ENCODE measurements at regions not wholly inside any gene's neighbourhood (a gene's known extent, or its start where the extent isn't known, plus 50 kb on each side); places are given as distances from the start of the nearest gene placed in this dataset.

- TF ChIP-seq ZNF488 (tag by site-specific recombination; IDR thresholded peaks at IDR 0.05) (no peak), ZNF114 (tag by site-specific recombination; IDR thresholded peaks at IDR 0.05) (no peak), ZNF157 (tag by site-specific recombination; IDR thresholded peaks at IDR 0.05) (no peak)
These were observed 184.4 kb upstream of the GALNT2 start (continued) for GRCh38 chr1:229882621-229883020.

GRCh38 chr1:229883504-229884200 is 183.4 kb upstream of the GALNT2 start:
- POLR2A ChIA-PET: no interaction called here
- no peaks in the 10 kb centered on the region for H3K4me1 ChIP-seq (ENCODE audit: control insufficient read depth, insufficient read depth, low read length)
- H3K36me3 ChIP-seq (ENCODE audit: control insufficient read depth in 2 of 2, insufficient read depth in 1 of 2, low read length in 2 of 2): no peaks in the 10 kb centered on the region
- CTCF ChIA-PET: interaction anchor here (0.7 to 1.7 kb wide), 2 partner anchors 12 to 141 kb away, joined by 3 to 5 read pairs; no protein-coding TSS in a partner anchor
- no peak overlapping the region for H3K4me3 ChIP-seq (ENCODE audit: low read depth, low read length)
- H3K9me3 ChIP-seq (ENCODE audit: control insufficient read depth, insufficient read depth, low read depth, low read length): no peaks in the 10 kb centered on the region
- H3K27ac ChIP-seq (ENCODE audit: extremely low read depth, low read depth, low read length): no peak overlapping the region
- TF ChIP-seq ZNF292 (tag by site-specific recombination; IDR thresholded peaks at IDR 0.05; ENCODE audit: borderline replicate concordance, low read depth) (no peak), IKZF3 (tag by site-specific recombination; IDR thresholded peaks at IDR 0.05) (no peak), PRDM2 (tag by site-specific recombination; IDR thresholded peaks at IDR 0.05; ENCODE audit: borderline replicate concordance) (no peak), SP2 (tag by site-specific recombination; IDR thresholded peaks at IDR 0.05) (no peak), ZSCAN18 (tag by site-specific recombination; IDR thresholded peaks at IDR 0.05) (no peak), GLIS1 (tag by site-specific recombination; IDR thresholded peaks at IDR 0.05) (no peak), ZNF544 (tag by site-specific recombination; IDR thresholded peaks at IDR 0.05) (no peak), TSHZ1 (tag by site-specific recombination; IDR thresholded peaks at IDR 0.05; ENCODE audit: borderline replicate concordance) (no peak), ZNF157 (tag by site-specific recombination; IDR thresholded peaks at IDR 0.05) (no peak), ZNF433 (tag by site-specific recombination; IDR thresholded peaks at IDR 0.05; ENCODE audit: low read depth) (no peak), ZNF362 (tag by site-specific recombination; IDR thresholded peaks at IDR 0.05) (no peak), GLIS2 (tag by site-specific recombination; IDR thresholded peaks at IDR 0.05) (no peak), ZNF16 (tag by site-specific recombination; IDR thresholded peaks at IDR 0.05; ENCODE audit: low read depth) (no peak), ZNF324 (tag by site-specific recombination; IDR thresholded peaks at IDR 0.05) (no peak), ZNF138 (tag by site-specific recombination; IDR thresholded peaks at IDR 0.05; ENCODE audit: borderline replicate concordance) (no peak), ZNF830 (tag by site-specific recombination; IDR thresholded peaks at IDR 0.05; ENCODE audit: low read depth) (no peak), ZNF184 (tag by site-specific recombination; IDR thresholded peaks at IDR 0.05) (no peak), SALL2 (tag by site-specific recombination; IDR thresholded peaks at IDR 0.05; ENCODE audit: borderline replicate concordance) (no peak)

Measured in HEK293 (cell line).